Panc1 (cell line): ENCODE measurements at regions not wholly inside any gene's neighbourhood (a gene's known extent, or its start where the extent isn't known, plus 50 kb on each side); places are given as distances from the start of the nearest gene placed in this dataset.

ENCODE experiments used
- POLR2AphosphoS5 ChIP-seq: IDR thresholded peaks from 2 replicates; pipeline ENCODE4 v1.6.1; 2012; ENCODE audit warnings: mild to moderate bottlenecking, low read depth, low read length, moderate library complexity
- TCF7L2 ChIP-seq: IDR thresholded peaks from 2 replicates; pipeline ENCODE4 v1.6.1; 2011; ENCODE audit warnings: mild to moderate bottlenecking, low read depth, low read length, inconsistent platforms
- TF ChIP-seq, protein P1 (sequence below): fragments of 450-650 bp; IDR thresholded peaks from 2 replicates; pipeline ENCODE4 v1.5.1; 2017; ENCODE audit warnings: mild to moderate bottlenecking
- TF ChIP-seq, protein P2 (sequence below), 2 experiments: IDR thresholded peaks; 2 replicates each; pipeline ENCODE4 v1.6.1; 2011 to 2012; ENCODE audit warnings: low read depth in 2 of 2, control low read depth in 1 of 2, low read length in 1 of 2, mild to moderate bottlenecking in 1 of 2, moderate library complexity in 1 of 2; ENCODE audit not compliant: insufficient read depth in 1 of 2

DNA sequence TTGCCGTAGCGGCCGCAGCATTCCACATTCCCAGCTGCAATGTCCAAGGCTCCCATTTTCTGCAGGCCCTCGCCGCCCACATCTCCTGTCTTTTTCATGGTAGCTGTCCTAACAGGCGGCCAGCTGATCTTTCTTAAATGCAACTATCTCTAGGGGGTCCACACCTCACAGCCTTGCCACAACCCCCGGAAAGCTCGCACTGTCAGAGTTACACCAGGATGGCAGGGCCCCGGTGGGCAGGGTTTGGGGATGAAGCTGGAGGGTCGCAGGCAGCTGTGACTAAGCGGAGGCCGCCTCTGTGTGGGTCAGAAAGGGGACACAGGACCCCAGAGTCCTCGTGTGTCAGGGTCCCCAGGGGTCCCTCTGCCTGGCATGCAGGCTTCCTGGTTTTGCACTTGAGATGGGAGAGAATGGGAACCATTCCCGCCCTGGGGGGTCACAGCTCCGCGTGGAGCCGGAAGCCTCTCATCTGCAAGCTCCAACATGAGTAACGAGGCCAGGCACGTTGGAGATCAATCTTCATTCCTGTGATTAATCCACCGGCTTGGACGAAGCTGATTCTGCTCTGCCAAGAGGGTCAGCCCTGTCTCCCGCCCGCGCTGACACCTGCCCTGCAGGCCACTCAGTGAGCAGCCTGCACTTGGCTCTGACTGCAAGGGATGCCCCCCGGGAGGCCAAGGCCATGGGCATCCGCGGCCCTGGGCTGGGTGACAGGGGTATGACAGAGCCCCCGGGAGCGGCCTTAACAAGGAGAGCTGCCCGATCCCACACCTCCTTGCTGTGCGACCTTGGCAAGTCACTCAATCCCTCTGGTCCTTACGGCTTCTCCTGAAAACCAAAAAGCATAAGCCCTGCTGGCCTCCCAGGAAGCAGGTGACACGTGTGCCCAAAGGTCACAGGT lies 97.9 kb downstream of the ADRA2C start:
- TF ChIP-seq, protein P1, sequence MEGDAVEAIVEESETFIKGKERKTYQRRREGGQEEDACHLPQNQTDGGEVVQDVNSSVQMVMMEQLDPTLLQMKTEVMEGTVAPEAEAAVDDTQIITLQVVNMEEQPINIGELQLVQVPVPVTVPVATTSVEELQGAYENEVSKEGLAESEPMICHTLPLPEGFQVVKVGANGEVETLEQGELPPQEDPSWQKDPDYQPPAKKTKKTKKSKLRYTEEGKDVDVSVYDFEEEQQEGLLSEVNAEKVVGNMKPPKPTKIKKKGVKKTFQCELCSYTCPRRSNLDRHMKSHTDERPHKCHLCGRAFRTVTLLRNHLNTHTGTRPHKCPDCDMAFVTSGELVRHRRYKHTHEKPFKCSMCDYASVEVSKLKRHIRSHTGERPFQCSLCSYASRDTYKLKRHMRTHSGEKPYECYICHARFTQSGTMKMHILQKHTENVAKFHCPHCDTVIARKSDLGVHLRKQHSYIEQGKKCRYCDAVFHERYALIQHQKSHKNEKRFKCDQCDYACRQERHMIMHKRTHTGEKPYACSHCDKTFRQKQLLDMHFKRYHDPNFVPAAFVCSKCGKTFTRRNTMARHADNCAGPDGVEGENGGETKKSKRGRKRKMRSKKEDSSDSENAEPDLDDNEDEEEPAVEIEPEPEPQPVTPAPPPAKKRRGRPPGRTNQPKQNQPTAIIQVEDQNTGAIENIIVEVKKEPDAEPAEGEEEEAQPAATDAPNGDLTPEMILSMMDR = no peak
- TF ChIP-seq, protein P2, sequence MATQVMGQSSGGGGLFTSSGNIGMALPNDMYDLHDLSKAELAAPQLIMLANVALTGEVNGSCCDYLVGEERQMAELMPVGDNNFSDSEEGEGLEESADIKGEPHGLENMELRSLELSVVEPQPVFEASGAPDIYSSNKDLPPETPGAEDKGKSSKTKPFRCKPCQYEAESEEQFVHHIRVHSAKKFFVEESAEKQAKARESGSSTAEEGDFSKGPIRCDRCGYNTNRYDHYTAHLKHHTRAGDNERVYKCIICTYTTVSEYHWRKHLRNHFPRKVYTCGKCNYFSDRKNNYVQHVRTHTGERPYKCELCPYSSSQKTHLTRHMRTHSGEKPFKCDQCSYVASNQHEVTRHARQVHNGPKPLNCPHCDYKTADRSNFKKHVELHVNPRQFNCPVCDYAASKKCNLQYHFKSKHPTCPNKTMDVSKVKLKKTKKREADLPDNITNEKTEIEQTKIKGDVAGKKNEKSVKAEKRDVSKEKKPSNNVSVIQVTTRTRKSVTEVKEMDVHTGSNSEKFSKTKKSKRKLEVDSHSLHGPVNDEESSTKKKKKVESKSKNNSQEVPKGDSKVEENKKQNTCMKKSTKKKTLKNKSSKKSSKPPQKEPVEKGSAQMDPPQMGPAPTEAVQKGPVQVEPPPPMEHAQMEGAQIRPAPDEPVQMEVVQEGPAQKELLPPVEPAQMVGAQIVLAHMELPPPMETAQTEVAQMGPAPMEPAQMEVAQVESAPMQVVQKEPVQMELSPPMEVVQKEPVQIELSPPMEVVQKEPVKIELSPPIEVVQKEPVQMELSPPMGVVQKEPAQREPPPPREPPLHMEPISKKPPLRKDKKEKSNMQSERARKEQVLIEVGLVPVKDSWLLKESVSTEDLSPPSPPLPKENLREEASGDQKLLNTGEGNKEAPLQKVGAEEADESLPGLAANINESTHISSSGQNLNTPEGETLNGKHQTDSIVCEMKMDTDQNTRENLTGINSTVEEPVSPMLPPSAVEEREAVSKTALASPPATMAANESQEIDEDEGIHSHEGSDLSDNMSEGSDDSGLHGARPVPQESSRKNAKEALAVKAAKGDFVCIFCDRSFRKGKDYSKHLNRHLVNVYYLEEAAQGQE (IDR thresholded peaks at IDR 0.05; ENCODE audit: insufficient read depth in 1 of 2, low read depth in 2 of 2, low read length in 1 of 2) = no peak
- TF ChIP-seq POLR2AphosphoS5 = no peak
- no peak for TF ChIP-seq TCF7L2
